Fibroblast of villous mesenchyme (primary cell): ENCODE measurements at regions not wholly inside any gene's neighbourhood (a gene's known extent, or its start where the extent isn't known, plus 50 kb on each side); places are given as distances from the start of the nearest gene placed in this dataset.

Experiments
- DNase-seq: peaks from one replicate; pipeline ENCODE4 v3.0.0-alpha.2; 2010; ENCODE audit warnings: low read depth
- H3K4me3 ChIP-seq: 2 replicates; pipeline ENCODE4 v1.5.1; 2011; ENCODE audit warnings: low read depth, mild to moderate bottlenecking, low read length
- TF ChIP-seq, protein P1 (sequence below): IDR thresholded peaks from 2 replicates; pipeline ENCODE4 v1.5.1; 2012; ENCODE audit warnings: low read depth, mild to moderate bottlenecking, low read length; ENCODE audit not compliant: insufficient read depth

DNA sequence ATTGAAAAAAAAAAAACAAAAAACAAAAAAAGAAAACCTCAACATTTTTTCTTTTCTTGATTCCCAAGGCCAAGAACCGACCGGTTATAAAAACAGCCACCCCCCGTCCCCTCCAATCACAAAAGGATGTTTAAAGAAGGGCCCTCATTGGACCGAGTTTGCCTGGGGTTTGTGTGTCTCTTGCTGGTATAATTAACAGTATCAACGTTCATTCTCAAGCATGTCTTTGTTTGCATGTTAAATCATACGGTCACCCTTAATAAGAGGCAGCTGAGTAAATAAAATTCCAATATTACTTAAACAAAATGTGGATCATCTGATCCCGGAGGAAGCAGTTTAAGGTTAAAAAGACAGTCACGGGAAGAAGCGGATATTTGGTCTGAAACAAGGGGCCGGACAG lies 201.1 kb downstream of the PRDM2 start:
- TF ChIP-seq, protein P1, sequence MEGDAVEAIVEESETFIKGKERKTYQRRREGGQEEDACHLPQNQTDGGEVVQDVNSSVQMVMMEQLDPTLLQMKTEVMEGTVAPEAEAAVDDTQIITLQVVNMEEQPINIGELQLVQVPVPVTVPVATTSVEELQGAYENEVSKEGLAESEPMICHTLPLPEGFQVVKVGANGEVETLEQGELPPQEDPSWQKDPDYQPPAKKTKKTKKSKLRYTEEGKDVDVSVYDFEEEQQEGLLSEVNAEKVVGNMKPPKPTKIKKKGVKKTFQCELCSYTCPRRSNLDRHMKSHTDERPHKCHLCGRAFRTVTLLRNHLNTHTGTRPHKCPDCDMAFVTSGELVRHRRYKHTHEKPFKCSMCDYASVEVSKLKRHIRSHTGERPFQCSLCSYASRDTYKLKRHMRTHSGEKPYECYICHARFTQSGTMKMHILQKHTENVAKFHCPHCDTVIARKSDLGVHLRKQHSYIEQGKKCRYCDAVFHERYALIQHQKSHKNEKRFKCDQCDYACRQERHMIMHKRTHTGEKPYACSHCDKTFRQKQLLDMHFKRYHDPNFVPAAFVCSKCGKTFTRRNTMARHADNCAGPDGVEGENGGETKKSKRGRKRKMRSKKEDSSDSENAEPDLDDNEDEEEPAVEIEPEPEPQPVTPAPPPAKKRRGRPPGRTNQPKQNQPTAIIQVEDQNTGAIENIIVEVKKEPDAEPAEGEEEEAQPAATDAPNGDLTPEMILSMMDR: no peak
- peak; percentile 7 for DNase-seq
- no peak overlapping the region for H3K4me3 ChIP-seq

DNA sequence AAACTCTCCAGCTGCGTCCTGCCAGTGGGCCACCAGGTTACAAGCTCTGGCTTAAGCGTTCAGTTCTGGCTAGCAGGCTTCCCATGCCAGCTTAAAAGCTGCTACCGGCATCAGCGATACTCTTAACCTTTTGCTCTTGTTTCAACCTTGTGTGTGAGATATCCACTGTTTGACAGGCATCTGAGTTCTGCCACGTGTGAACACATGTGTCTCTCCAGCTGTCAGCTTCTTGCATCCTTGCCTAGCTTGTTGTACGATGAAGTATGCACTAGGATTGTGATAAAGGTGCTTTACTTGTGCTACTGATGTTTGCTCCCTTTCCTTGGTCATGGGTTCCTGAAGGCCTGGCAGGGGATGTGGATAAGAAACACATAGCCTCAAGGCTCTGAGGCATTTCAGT lies 201.6 kb downstream of the PRDM2 start:
- DNase-seq: no peak
- TF ChIP-seq, protein P1: no peak
- H3K4me3 ChIP-seq: no peak overlapping the region

DNA sequence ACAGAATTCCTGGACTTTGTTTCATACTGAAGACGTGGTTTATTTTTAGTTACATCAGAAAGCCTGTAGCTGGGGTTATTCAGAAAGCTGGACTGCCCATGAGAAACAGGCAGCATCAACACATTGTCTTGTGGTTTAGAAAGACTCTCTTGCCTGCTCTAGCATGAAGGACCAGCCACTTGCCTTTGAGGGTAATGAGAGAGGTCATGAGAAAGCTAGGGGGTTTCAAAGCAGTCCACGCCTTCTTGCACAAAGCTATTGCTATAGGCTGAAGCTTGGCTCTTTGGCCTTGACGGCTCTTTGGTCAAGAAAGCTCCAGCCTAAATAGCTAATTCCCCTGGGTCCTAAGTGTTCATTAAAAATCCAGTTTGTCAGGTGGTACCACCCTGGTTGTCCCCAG lies 208.1 kb downstream of the PRDM2 start:
- TF ChIP-seq, protein P1: no peak
- H3K4me3 ChIP-seq: no peak overlapping the region
- DNase-seq: no peak

DNA sequence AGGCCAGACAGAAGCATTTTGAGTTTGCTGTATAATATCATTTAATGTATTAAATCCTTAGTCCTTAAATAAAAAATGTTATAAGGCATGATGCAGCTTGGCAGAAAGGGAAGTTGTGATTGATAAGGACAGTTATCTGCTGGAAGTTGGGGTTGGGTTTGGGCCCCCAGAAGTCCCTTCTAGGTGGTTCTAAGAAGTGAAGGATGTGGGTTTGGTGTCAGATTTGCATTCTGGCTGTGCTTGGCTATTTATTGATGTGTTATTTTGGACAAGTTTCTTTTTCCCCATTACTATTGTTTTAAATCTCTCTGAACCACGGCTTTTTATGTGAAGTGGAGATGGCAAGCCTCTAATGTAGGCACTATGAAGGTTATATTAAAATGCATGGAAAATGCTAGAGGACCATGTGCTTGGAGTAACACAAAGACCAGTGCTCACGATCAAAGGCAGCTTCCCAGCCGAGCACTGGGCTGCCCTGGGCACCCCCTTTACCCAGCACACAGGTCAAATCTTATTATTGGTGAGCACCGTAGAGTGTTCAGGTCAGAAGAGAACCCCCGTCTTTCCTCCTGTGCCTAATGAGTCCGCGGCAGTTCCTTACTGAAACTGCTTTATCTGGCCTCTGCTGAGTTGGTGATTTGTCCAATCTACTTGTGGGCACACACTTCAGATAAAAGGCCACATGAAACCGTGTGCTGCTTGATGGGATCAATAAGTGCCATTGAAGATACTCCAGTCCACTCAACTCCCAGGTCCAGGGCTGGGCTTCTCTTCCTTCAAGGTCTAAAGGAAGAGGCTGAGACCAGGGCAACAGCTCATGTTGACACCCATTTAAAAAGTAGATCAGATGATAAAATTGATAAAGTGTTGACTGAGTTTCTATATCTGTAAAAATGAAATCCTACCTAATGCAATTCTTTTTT lies 212.0 kb downstream of the PRDM2 start:
- no peak overlapping the region for H3K4me3 ChIP-seq
- no peak for DNase-seq
- TF ChIP-seq, protein P1: no peak

DNA sequence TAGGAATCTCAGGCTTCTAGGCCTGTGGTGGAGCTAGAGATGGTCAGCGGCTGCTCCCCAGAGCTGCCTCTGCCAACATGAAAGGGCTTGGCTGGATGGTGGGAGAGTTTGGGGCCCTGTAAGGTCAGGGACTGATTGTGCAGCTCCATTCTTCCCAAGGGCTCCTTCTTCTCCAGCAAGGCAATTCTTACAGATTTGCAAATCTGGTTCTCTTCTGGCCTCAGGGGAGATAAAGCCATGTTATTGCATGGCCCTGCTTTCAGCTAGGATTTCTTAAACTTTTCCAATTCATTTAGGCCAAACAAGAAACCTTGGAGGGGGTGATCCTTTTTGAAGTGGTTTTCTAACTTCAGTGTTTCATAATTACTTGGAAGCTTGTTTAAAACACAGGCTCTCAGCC lies 213.4 kb downstream of the PRDM2 start:
- TF ChIP-seq, protein P1: no peak
- no peak for DNase-seq
- no peak overlapping the region for H3K4me3 ChIP-seq

DNA sequence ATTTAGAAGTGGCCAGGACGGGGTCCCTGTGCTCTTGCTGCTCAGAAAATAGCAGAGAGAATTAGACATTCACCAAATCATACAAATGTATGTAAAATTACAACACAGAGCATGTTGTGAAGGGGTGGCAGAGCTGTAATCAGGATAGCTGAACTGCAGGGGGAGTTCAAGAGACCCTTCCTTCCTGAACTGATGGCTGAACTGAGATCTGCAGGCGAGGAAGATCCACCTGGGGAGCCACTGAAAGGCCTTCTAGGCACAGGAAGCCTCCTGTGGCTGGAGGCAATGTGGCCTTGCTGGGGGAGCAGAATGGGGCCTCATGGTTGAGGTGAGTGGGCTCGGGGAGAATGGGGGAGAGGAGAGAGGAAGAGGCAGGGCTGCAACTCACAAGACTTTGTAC lies 216.5 kb downstream of the PRDM2 start:
- TF ChIP-seq, protein P1: no peak
- no peak for DNase-seq
- no peak overlapping the region for H3K4me3 ChIP-seq
